HCT116 (cell line): ENCODE measurements at regions not wholly inside any gene's neighbourhood (a gene's known extent, or its start where the extent isn't known, plus 50 kb on each side); places are given as distances from the start of the nearest gene placed in this dataset.

Source experiments
- ATAC-seq: fragments of 200-7000 bp; cut with Tn5 transposase; 2 replicates; pipeline ENCODE4 v1.9.1; 2020; ENCODE audit warnings: mild to moderate bottlenecking, moderate library complexity
- BruUV-seq: library from RNA; stranded (reverse); fragments of 400-500 nt; replicated peaks from 2 replicates; lab custom pipeline; 2021; lab: Mats Ljungman, UMichigan
- CTCF ChIA-PET: fragments of 300-600 bp; sonication (Branson Sonifier 250); formaldehyde crosslinking; loops from one replicate; lab custom pipeline; 2021; ENCODE audit warnings: antibody characterized with exemption; lab: Charles Lee
- POLR2A ChIA-PET: fragments of 300-600, 350-600 bp; sonication (Branson Sonifier 250); formaldehyde crosslinking; loops from one replicate; lab custom pipeline; 2021; ENCODE audit warnings: antibody characterized with exemption; lab: Charles Lee
- RAD21 ChIA-PET, 2 experiments: fragments of 300-600 bp; sonication (Branson Sonifier 250); formaldehyde crosslinking; loops; one replicate each; lab custom pipeline; 2023; ENCODE audit warnings: low total read pairs in 2 of 2; ENCODE audit not compliant: uncharacterized antibody in 2 of 2, unreplicated experiment in 2 of 2, low non-redundant PET in 1 of 2; lab: Charles Lee
- DNase-seq: peaks from one replicate; pipeline ENCODE4 v3.0.0-alpha.2; 2010; ENCODE audit warnings: low read depth, low spot score
- H2AFZ ChIP-seq: fragments of 200-600 bp; shearing (Covaris generic), sonication (generic); 2 replicates; pipeline ENCODE4 v1.6.1; 2017; ENCODE audit warnings: low read depth, mixed run types, mixed read lengths, antibody characterized with exemption, low read length; ENCODE audit not compliant: poor library complexity, severe bottlenecking
- H3K27ac ChIP-seq: 2 replicates; pipeline ENCODE4 v1.5.1; 2012; ENCODE audit warnings: low read depth, low read length
- H3K27me3 ChIP-seq: fragments of 200-600 bp; sonication (generic); 2 replicates; pipeline ENCODE4 v1.6.1; 2016; ENCODE audit warnings: mixed run types, low read length, mixed read lengths; ENCODE audit not compliant: insufficient read depth
- H3K36me3 ChIP-seq, 2 experiments: fragments of 200-500 bp in 1 of 2; fragments of 200-600 bp in 1 of 2; sonication (Bioruptor generic) in 1 of 2; sonication (generic) in 1 of 2; 2 replicates each; pipeline versions ENCODE4 v1.5.1 to v1.6.1; 2014 to 2016; ENCODE audit warnings: low read length in 2 of 2, inconsistent platforms in 1 of 2, mixed read lengths in 1 of 2, mixed run types in 1 of 2; ENCODE audit not compliant: insufficient read depth in 2 of 2, control insufficient read depth in 1 of 2
- H3K4me1 ChIP-seq, 2 experiments: fragments of 200-600 bp in 1 of 2; sonication (generic) in 1 of 2; 2 replicates each; pipeline versions ENCODE4 v1.5.1 to v1.6.1; 2012 to 2017; ENCODE audit warnings: low read length in 2 of 2, inconsistent platforms in 1 of 2, mild to moderate bottlenecking in 1 of 2, mixed read lengths in 1 of 2, mixed run types in 1 of 2, moderate library complexity in 1 of 2; ENCODE audit not compliant: insufficient read depth in 2 of 2, control insufficient read depth in 1 of 2
- H3K4me2 ChIP-seq: fragments of 200-600 bp; sonication (generic); 2 replicates; pipeline ENCODE4 v1.6.1; 2017; ENCODE audit warnings: mixed run types, low read length, mixed read lengths
- H3K4me3 ChIP-seq, 2 experiments: fragments of 200-600 bp in 1 of 2; sonication (generic) in 1 of 2; replicated peaks in 1 of 2; 2 replicates each; pipeline ENCODE4 v1.5.1; 2011 to 2016; ENCODE audit warnings: low read length in 2 of 2, control low read depth in 1 of 2, low read depth in 1 of 2, mild to moderate bottlenecking in 1 of 2, mixed read lengths in 1 of 2, mixed run types in 1 of 2
- H3K79me2 ChIP-seq: fragments of 200-600 bp; sonication (generic); 2 replicates; pipeline ENCODE4 v1.6.1; 2017; ENCODE audit warnings: mild to moderate bottlenecking, mixed run types, low read length, moderate library complexity, mixed read lengths; ENCODE audit not compliant: insufficient read depth
- H3K9ac ChIP-seq: fragments of 200-600 bp; sonication (generic); 2 replicates; pipeline ENCODE4 v1.6.1; 2016; ENCODE audit warnings: low read length, mixed read lengths
- H3K9me2 ChIP-seq: fragments of 200-600 bp; sonication (generic), shearing (Covaris generic); 2 replicates; pipeline ENCODE4 v1.6.1; 2017; ENCODE audit warnings: mixed run types, mild to moderate bottlenecking, moderate library complexity; ENCODE audit not compliant: insufficient read depth
- H3K9me3 ChIP-seq, 2 experiments: fragments of 200-500 bp in 1 of 2; fragments of 200-600 bp in 1 of 2; sonication (Bioruptor generic) in 1 of 2; sonication (generic) in 1 of 2; 2 replicates each; pipeline ENCODE4 v1.6.1; 2014 to 2017; ENCODE audit warnings: low read length in 2 of 2, mixed read lengths in 2 of 2, inconsistent platforms in 1 of 2, low read depth in 1 of 2, mild to moderate bottlenecking in 1 of 2, mixed run types in 1 of 2, moderate library complexity in 1 of 2; ENCODE audit not compliant: control insufficient read depth in 1 of 2, insufficient read depth in 1 of 2
- H4K20me1 ChIP-seq: fragments of 200-600 bp; sonication (generic), shearing (Covaris generic); 2 replicates; pipeline ENCODE4 v1.6.1; 2017; ENCODE audit warnings: mixed run types, mild to moderate bottlenecking, moderate library complexity; ENCODE audit not compliant: insufficient read depth
- POLR2A ChIP-seq: IDR thresholded peaks from 2 replicates; pipeline ENCODE4 v1.7.0; 2011; ENCODE audit warnings: borderline replicate concordance; ENCODE audit not compliant: insufficient read depth, insufficient read length; ENCODE audit errors: extremely low read depth
- RAD21 ChIP-seq: IDR thresholded peaks from 2 replicates; pipeline ENCODE4 v1.6.1; 2012; ENCODE audit warnings: low read depth, mild to moderate bottlenecking
- TCF7L2 ChIP-seq: IDR thresholded peaks from 2 replicates; pipeline ENCODE4 v1.7.0; 2011; ENCODE audit warnings: borderline replicate concordance, inconsistent platforms; ENCODE audit not compliant: insufficient read depth, insufficient read length; ENCODE audit errors: extremely low read depth
- YY1 ChIP-seq: IDR thresholded peaks from 2 replicates; pipeline ENCODE4 v1.6.1; 2011; ENCODE audit warnings: low read length, low read depth, moderate library complexity, mild to moderate bottlenecking; ENCODE audit not compliant: insufficient replicate concordance; ENCODE audit errors: extremely low read depth
- intact Hi-C: fragments of 100-400 bp; cut with micrococcal nuclease; formaldehyde crosslinking; loops from 2 replicates; pipeline ENCODE4 v1.10.0; 2022
- TF ChIP-seq, protein P1 (sequence below), 3 experiments: fragments of 200-600 bp in 1 of 3; sonication (generic) in 1 of 3; IDR thresholded peaks in 2 of 3; conservative IDR thresholded peaks in 1 of 3; 2 replicates each; pipeline ENCODE4 v1.5.1; 2012 to 2017; ENCODE audit warnings: low read depth in 2 of 3, low read length in 2 of 3, antibody characterized with exemption in 1 of 3, borderline replicate concordance in 1 of 3, control low read depth in 1 of 3, mild to moderate bottlenecking in 1 of 3, mixed read lengths in 1 of 3, mixed run types in 1 of 3, moderate library complexity in 1 of 3; ENCODE audit not compliant: insufficient read depth in 1 of 3

DNA sequence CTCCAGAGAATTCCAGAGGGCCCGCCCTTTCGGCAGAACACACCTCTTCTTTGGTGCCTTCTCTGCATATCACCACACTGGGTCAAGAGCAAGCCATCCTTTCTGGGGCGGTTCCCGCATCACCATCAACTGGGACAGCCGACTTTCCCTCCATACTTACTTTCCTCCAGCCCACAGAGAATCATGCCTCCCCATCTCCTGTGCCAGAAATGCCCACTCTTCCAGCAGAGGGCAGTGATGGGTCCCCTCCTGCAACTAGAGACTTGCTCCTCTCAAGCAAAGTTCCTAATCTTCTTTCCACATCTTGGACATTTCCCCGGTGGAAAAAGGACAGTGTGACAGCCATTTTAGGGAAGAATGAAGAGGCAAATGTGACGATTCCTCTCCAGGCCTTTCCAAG is 157.7 kb downstream of the C11orf91 start:
- ChIA-PET CTCF (interaction anchor here (0.7 to 1.6 kb wide), 7 partner anchors 9 to 199 kb away, joined by 3 to 11 read pairs (median 3); no protein-coding TSS in a partner anchor), POLR2A (no interaction called here), RAD21 (interaction anchor here in 1 of 2 experiments (1.7 kb wide), 1 partner anchor 200 kb away, joined by 3 read pairs; no protein-coding TSS in a partner anchor)
- BruUV-seq = no TSS peak
- ATAC-seq = peak; percentile 94
- no peak overlapping the region for H3K9ac ChIP-seq
- H2AFZ ChIP-seq = peak overlapping the region; percentile 5
- H3K27ac ChIP-seq = no peak overlapping the region
- H3K4me2 ChIP-seq = peak overlapping the region; percentile 10; the same call in 1 of the 2 replicates
- peaks cover 0 to 5% of the 10 kb centered on the region in 2 experiments; a peak in 1 of 4 replicates for H3K4me1 ChIP-seq
- peak; percentile 22 for DNase-seq
- no peaks in the 10 kb centered on the region for H3K36me3 ChIP-seq
- no peaks in the 10 kb centered on the region for H3K9me2 ChIP-seq
- no peaks in the 10 kb centered on the region for H3K27me3 ChIP-seq
- no peaks in the 10 kb centered on the region for H3K9me3 ChIP-seq
- intact Hi-C loops = loop anchor here (1.0 to 5.0 kb wide), 2 partner anchors 145 to 199 kb away; no protein-coding TSS in a partner anchor
- no peaks in the 10 kb centered on the region for H3K79me2 ChIP-seq
- peak; percentile 76 for TF ChIP-seq RAD21
- no peak for TF ChIP-seq TCF7L2
- no peak for TF ChIP-seq POLR2A
- TF ChIP-seq YY1 = peak; percentile 31
- TF ChIP-seq, protein P1, sequence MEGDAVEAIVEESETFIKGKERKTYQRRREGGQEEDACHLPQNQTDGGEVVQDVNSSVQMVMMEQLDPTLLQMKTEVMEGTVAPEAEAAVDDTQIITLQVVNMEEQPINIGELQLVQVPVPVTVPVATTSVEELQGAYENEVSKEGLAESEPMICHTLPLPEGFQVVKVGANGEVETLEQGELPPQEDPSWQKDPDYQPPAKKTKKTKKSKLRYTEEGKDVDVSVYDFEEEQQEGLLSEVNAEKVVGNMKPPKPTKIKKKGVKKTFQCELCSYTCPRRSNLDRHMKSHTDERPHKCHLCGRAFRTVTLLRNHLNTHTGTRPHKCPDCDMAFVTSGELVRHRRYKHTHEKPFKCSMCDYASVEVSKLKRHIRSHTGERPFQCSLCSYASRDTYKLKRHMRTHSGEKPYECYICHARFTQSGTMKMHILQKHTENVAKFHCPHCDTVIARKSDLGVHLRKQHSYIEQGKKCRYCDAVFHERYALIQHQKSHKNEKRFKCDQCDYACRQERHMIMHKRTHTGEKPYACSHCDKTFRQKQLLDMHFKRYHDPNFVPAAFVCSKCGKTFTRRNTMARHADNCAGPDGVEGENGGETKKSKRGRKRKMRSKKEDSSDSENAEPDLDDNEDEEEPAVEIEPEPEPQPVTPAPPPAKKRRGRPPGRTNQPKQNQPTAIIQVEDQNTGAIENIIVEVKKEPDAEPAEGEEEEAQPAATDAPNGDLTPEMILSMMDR (IDR thresholded peaks at IDR 0.05 in 2 of 3, conservative IDR thresholded peaks at IDR 0.05 in 1 of 3; ENCODE audit: borderline replicate concordance in 1 of 3, insufficient read depth in 1 of 3, low read depth in 2 of 3, low read length in 2 of 3) = peak; percentile 67 to 87 (median 80); a peak in 5 of 6 replicates
- no peak overlapping the region for H3K4me3 ChIP-seq
- H4K20me1 ChIP-seq = no peaks in the 10 kb centered on the region
